Neural cell (in vitro differentiated cells): ENCODE measurements at regions not wholly inside any gene's neighbourhood (a gene's known extent, or its start where the extent isn't known, plus 50 kb on each side); places are given as distances from the start of the nearest gene placed in this dataset.

Experiments
- EP300 ChIP-seq: fragments of 450-650 bp; conservative IDR thresholded peaks from 2 replicates; pipeline ENCODE4 v1.6.1; 2014; ENCODE audit warnings: antibody characterized with exemption, mild to moderate bottlenecking, moderate library complexity; ENCODE audit not compliant: poor library complexity, severe bottlenecking
- EZH2 ChIP-seq: fragments of 200-600, 300-800 bp; shearing (Covaris generic), sonication (generic); IDR thresholded peaks from 2 replicates; pipeline ENCODE4 v1.6.1; 2014; ENCODE audit warnings: antibody characterized with exemption, low read length, borderline replicate concordance, mild to moderate bottlenecking; ENCODE audit not compliant: insufficient read depth, poor library complexity, severe bottlenecking
- MXI1 ChIP-seq: fragments of 450-650 bp; conservative IDR thresholded peaks from 2 replicates; pipeline ENCODE4 v1.6.1; 2014; ENCODE audit warnings: antibody characterized with exemption, mild to moderate bottlenecking; ENCODE audit not compliant: poor library complexity, severe bottlenecking
- POLR2AphosphoS5 ChIP-seq: IDR thresholded peaks from 2 replicates; pipeline ENCODE4 v1.6.1; 2012
- RAD21 ChIP-seq: fragments of 450-650 bp; conservative IDR thresholded peaks from 2 replicates; pipeline ENCODE4 v1.6.1; 2014; ENCODE audit warnings: antibody characterized with exemption, mild to moderate bottlenecking, moderate library complexity
- SMC3 ChIP-seq: fragments of 450-650 bp; conservative IDR thresholded peaks from 2 replicates; pipeline ENCODE4 v1.6.1; 2014; ENCODE audit warnings: antibody characterized with exemption, mild to moderate bottlenecking, moderate library complexity; ENCODE audit not compliant: poor library complexity
- TAF1 ChIP-seq: IDR thresholded peaks from 2 replicates; pipeline ENCODE4 v1.6.1; 2012; ENCODE audit warnings: low read depth
- TF ChIP-seq, protein P1 (sequence below): fragments of 450-650 bp; IDR thresholded peaks from 2 replicates; pipeline ENCODE4 v1.5.1; 2014; ENCODE audit warnings: antibody characterized with exemption, mild to moderate bottlenecking, moderate library complexity; ENCODE audit not compliant: poor library complexity, severe bottlenecking
- TF ChIP-seq, protein P2 (sequence below): IDR thresholded peaks from 2 replicates; pipeline ENCODE4 v1.6.1; 2012; ENCODE audit warnings: borderline replicate concordance

DNA sequence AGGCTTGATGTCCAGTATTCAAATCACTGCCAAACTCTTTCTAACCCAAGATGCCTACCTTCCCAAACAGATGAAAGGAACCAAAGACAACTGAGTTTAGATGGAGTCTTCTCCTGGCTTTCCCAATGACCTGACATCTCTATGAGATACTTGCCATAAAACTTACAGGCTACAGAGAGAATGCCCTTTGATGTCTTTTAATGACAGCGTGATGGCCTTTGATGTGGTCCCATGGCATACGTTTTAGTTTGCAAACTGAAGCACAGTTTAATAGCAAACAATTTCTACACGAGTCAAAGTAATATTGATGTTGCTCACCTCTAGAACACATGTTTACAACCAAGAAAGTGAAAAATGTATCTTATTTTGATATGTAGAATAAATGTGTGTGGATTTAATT lies 73.2 kb downstream of the ZIC4 start:
- TF ChIP-seq, protein P1, sequence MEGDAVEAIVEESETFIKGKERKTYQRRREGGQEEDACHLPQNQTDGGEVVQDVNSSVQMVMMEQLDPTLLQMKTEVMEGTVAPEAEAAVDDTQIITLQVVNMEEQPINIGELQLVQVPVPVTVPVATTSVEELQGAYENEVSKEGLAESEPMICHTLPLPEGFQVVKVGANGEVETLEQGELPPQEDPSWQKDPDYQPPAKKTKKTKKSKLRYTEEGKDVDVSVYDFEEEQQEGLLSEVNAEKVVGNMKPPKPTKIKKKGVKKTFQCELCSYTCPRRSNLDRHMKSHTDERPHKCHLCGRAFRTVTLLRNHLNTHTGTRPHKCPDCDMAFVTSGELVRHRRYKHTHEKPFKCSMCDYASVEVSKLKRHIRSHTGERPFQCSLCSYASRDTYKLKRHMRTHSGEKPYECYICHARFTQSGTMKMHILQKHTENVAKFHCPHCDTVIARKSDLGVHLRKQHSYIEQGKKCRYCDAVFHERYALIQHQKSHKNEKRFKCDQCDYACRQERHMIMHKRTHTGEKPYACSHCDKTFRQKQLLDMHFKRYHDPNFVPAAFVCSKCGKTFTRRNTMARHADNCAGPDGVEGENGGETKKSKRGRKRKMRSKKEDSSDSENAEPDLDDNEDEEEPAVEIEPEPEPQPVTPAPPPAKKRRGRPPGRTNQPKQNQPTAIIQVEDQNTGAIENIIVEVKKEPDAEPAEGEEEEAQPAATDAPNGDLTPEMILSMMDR, result no peak
- TF ChIP-seq, protein P2, sequence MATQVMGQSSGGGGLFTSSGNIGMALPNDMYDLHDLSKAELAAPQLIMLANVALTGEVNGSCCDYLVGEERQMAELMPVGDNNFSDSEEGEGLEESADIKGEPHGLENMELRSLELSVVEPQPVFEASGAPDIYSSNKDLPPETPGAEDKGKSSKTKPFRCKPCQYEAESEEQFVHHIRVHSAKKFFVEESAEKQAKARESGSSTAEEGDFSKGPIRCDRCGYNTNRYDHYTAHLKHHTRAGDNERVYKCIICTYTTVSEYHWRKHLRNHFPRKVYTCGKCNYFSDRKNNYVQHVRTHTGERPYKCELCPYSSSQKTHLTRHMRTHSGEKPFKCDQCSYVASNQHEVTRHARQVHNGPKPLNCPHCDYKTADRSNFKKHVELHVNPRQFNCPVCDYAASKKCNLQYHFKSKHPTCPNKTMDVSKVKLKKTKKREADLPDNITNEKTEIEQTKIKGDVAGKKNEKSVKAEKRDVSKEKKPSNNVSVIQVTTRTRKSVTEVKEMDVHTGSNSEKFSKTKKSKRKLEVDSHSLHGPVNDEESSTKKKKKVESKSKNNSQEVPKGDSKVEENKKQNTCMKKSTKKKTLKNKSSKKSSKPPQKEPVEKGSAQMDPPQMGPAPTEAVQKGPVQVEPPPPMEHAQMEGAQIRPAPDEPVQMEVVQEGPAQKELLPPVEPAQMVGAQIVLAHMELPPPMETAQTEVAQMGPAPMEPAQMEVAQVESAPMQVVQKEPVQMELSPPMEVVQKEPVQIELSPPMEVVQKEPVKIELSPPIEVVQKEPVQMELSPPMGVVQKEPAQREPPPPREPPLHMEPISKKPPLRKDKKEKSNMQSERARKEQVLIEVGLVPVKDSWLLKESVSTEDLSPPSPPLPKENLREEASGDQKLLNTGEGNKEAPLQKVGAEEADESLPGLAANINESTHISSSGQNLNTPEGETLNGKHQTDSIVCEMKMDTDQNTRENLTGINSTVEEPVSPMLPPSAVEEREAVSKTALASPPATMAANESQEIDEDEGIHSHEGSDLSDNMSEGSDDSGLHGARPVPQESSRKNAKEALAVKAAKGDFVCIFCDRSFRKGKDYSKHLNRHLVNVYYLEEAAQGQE, result no peak
- TF ChIP-seq MXI1 (no peak), TAF1 (no peak), EZH2 (no peak), RAD21 (no peak), POLR2AphosphoS5 (no peak), EP300 (no peak), SMC3 (no peak)
